Kidney epithelial cell (primary cell): ENCODE measurements at regions not wholly inside any gene's neighbourhood (a gene's known extent, or its start where the extent isn't known, plus 50 kb on each side); places are given as distances from the start of the nearest gene placed in this dataset.

Experiments
- DNase-seq: peaks from one replicate; pipeline ENCODE4 v3.0.0-alpha.2; 2010; ENCODE audit warnings: low read depth
- H3K27me3 ChIP-seq: 2 replicates; pipeline ENCODE4 v1.6.0; 2011; ENCODE audit warnings: low read length; ENCODE audit not compliant: control insufficient read depth, insufficient read depth
- H3K36me3 ChIP-seq: 2 replicates; pipeline ENCODE4 v1.5.1; 2011; ENCODE audit warnings: low read length; ENCODE audit not compliant: control insufficient read depth, insufficient read depth
- H3K4me3 ChIP-seq: 2 replicates; pipeline ENCODE4 v1.5.1; 2011; ENCODE audit warnings: low read depth, mild to moderate bottlenecking, control low read depth, low read length
- TF ChIP-seq, protein P1 (sequence below): IDR thresholded peaks from 2 replicates; pipeline ENCODE4 v1.5.1; 2011; ENCODE audit warnings: mild to moderate bottlenecking, moderate library complexity, low read length, control low read depth, inconsistent platforms; ENCODE audit not compliant: insufficient read depth, poor library complexity, severe bottlenecking

DNA sequence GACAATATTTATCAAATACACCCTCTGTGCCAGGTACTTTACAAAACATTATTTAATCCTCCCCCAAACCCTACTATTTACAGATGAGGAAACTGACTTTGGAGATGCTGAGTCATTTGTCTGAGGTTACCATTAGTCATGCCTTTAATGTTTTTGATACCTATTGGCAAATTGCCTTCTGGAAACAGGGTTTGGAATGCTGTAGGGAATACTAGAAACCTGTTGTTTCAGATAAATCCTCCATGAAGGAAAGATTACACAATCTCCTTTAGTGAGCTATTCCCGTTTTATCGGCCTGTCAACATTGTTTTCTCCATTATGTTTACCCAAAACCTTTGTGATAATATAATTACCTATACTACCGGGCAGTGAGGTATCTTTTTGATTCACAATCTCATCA lies 93.6 kb upstream of the ADGRF1 start:
- Histone ChIP-seq H3K27me3 (no peaks in the 10 kb centered on the region), H3K4me3 (no peak overlapping the region), H3K36me3 (no peaks in the 10 kb centered on the region)
- TF ChIP-seq, protein P1, sequence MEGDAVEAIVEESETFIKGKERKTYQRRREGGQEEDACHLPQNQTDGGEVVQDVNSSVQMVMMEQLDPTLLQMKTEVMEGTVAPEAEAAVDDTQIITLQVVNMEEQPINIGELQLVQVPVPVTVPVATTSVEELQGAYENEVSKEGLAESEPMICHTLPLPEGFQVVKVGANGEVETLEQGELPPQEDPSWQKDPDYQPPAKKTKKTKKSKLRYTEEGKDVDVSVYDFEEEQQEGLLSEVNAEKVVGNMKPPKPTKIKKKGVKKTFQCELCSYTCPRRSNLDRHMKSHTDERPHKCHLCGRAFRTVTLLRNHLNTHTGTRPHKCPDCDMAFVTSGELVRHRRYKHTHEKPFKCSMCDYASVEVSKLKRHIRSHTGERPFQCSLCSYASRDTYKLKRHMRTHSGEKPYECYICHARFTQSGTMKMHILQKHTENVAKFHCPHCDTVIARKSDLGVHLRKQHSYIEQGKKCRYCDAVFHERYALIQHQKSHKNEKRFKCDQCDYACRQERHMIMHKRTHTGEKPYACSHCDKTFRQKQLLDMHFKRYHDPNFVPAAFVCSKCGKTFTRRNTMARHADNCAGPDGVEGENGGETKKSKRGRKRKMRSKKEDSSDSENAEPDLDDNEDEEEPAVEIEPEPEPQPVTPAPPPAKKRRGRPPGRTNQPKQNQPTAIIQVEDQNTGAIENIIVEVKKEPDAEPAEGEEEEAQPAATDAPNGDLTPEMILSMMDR = no peak
- peak; percentile 94 for DNase-seq

DNA sequence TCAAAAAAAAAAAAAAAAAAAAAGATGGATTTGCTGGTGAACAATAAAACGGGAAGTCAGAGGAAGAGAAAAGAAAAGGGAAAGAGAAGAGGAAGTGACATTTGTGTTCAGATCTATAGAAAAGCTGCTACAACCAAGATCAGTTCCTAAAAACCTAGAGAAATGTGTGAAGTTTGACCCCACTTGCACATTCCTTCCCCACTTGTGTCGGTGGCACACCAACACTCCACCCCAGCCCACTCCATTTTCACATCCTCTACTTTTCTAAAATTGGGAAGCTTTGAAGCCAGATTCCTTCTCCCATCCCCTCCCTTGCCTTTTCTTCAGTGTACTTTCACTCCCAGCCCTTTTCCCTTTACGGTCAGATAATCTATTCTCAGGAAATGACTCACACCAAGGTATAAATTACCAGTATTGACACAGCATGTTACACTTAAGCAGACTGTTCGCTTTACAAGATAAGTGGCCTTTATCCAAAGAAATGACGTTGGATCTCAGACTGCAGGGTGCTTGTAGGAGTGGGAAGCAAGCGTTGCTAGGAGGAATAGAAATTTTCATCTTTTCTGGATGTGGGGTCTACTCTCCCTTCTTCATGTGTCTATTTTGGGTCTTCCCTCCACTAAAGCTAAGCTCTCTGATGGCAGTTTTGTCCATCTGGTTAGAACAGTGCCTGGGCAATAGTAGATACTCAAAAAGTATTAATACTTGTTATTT lies 92.5 kb upstream of the ADGRF1 start:
- peak; percentile 89 for DNase-seq
- no peak overlapping the region for H3K4me3 ChIP-seq
- no peaks in the 10 kb centered on the region for H3K36me3 ChIP-seq
- TF ChIP-seq, protein P1 = no peak
- no peaks in the 10 kb centered on the region for H3K27me3 ChIP-seq

DNA sequence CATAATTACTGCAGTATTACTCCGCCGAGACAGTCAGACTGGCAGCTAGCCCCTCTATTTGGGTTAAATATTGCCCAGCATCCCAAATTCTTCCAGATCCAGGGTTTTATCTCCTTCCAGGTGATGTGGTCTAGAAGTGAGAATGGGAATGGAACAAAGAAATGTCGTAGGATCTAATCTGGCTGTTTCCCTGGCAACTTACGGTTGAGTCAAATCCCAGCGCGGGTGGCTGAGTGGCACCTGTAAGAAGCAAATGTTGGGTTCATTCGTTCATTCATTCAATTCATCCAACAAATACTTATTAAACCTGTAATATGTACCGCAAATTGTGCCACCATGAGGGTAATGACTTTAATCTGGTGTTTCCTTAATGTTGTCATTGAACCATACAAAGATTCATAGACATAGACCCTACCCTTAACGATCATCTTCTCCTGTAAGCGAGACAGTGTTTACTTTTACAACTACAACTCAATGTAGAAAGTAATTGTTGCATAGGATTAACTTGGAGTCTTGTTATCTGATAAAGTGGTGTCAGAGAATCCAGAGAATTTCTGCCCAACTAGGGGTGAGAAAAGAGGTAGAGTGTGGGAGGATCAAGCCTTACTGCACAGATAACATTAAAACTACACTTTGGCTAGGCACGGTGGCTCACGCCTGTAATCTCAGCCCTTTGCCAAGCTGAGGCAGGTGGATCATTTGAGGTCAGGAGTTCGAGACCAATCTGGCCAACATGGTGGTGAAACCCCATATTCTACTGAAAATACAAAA lies 91.3 kb upstream of the ADGRF1 start:
- H3K4me3 ChIP-seq = no peak overlapping the region
- no peaks in the 10 kb centered on the region for H3K36me3 ChIP-seq
- H3K27me3 ChIP-seq = no peaks in the 10 kb centered on the region
- TF ChIP-seq, protein P1 = no peak
- no peak for DNase-seq

DNA sequence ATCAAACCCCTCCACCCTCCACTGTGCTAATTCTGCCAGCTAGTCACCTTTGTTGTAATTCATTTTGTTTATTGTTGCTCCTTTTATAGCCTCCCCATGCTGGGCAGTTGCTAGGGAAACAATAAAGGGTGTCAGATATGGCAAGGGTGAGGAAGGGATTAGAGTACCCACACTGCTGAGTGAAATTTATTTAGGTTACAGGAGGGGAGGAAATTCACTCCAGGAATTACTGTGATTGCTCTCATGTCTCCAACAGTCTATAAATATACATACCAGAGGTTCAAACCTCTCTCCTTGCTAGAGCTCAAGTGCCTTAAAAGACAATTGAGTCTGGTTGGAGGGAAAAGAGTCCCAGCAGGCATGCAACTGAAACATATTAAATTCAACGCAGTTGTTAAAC lies 90.6 kb upstream of the ADGRF1 start:
- no peak for DNase-seq
- TF ChIP-seq, protein P1 = no peak
- Histone ChIP-seq H3K27me3 (no peaks in the 10 kb centered on the region), H3K36me3 (no peaks in the 10 kb centered on the region), H3K4me3 (no peak overlapping the region)

DNA sequence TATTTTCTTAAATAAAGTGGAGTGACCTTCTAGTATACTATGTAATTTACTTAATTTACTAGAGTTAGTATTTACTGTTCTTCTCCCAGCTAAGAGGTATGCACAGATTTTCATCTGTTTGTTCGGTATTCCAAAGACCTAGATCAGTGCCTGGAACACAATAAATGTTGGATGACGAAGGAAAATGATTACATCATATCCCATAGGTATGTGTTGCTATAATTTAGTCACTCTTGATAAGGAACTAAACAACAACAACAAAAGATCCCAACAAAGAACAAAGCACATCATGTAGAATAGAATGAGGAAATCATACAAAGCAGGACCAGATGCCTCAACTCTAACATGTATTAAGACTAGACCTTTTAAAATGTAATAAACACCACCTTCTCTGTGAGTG lies 89.6 kb upstream of the ADGRF1 start:
- Histone ChIP-seq H3K27me3 (no peaks in the 10 kb centered on the region), H3K4me3 (no peak overlapping the region), H3K36me3 (no peaks in the 10 kb centered on the region)
- no peak for DNase-seq
- TF ChIP-seq, protein P1 = no peak
